Endothelial cell (in vitro differentiated cells): ENCODE measurements at regions not wholly inside any gene's neighbourhood (a gene's known extent, or its start where the extent isn't known, plus 50 kb on each side); places are given as distances from the start of the nearest gene placed in this dataset.

ENCODE experiments used
- DNase-seq: peaks from one replicate; pipeline ENCODE4 v3.0.0; 2021; ENCODE audit warnings: low spot score
- H3K27ac Mint-ChIP-seq: one replicate; pipeline ENCODE4 v1.8.0; 2021; ENCODE audit warnings: mixed read lengths, inconsistent platforms; ENCODE audit not compliant: unreplicated experiment
- H3K27me3 Mint-ChIP-seq: one replicate; pipeline ENCODE4 v1.8.0; 2021; ENCODE audit warnings: mild to moderate bottlenecking, moderate library complexity, mixed read lengths, inconsistent platforms; ENCODE audit not compliant: unreplicated experiment
- H3K36me3 Mint-ChIP-seq: one replicate; pipeline ENCODE4 v1.8.0; 2021; ENCODE audit warnings: mild to moderate bottlenecking, low read depth, mixed read lengths, inconsistent platforms; ENCODE audit not compliant: unreplicated experiment
- H3K4me1 Mint-ChIP-seq: one replicate; pipeline ENCODE4 v1.8.0; 2021; ENCODE audit warnings: mild to moderate bottlenecking, mixed read lengths, inconsistent platforms; ENCODE audit not compliant: unreplicated experiment
- H3K4me3 Mint-ChIP-seq: one replicate; pipeline ENCODE4 v1.8.0; 2021; ENCODE audit warnings: mild to moderate bottlenecking, mixed read lengths, inconsistent platforms; ENCODE audit not compliant: unreplicated experiment
- H3K9me3 Mint-ChIP-seq: one replicate; pipeline ENCODE4 v1.8.0; 2021; ENCODE audit warnings: mixed read lengths, inconsistent platforms; ENCODE audit not compliant: unreplicated experiment
- CTCF ChIP-seq: fragments of 200-600 bp; sonication (generic); IDR thresholded peaks from one replicate; pipeline ENCODE4 v1.5.0; 2021; ENCODE audit warnings: antibody characterized with exemption; ENCODE audit not compliant: unreplicated experiment

- Mint-ChIP-seq H3K27me3 (no peaks in the 10 kb centered on the region), H3K4me3 (peak overlapping the region; percentile 35), H3K36me3 (no peaks in the 10 kb centered on the region), H3K9me3 (no peaks in the 10 kb centered on the region), H3K4me1 (peaks cover 2% of the 10 kb centered on the region), H3K27ac (no peak overlapping the region)
- no peak for TF ChIP-seq CTCF
- no peak for DNase-seq
Measured at GRCh38 chr12:84689638-84690037, 223.0 kb downstream of the SLC6A15 start.

GRCh38 chr12:84685379-84685778, 227.2 kb downstream of the SLC6A15 start:
- H3K27ac Mint-ChIP-seq = no peak overlapping the region
- no peak overlapping the region for H3K4me3 Mint-ChIP-seq
- no peaks in the 10 kb centered on the region for H3K9me3 Mint-ChIP-seq
- DNase-seq = no peak
- H3K36me3 Mint-ChIP-seq = no peaks in the 10 kb centered on the region
- no peaks in the 10 kb centered on the region for H3K27me3 Mint-ChIP-seq
- peaks cover 2% of the 10 kb centered on the region for H3K4me1 Mint-ChIP-seq
- TF ChIP-seq CTCF = no peak

GRCh38 chr12:84676787-84677186, 235.8 kb downstream of the SLC6A15 start:
- Mint-ChIP-seq H3K27ac (no peak overlapping the region), H3K4me1 (no peaks in the 10 kb centered on the region), H3K9me3 (no peaks in the 10 kb centered on the region), H3K36me3 (no peaks in the 10 kb centered on the region), H3K27me3 (no peaks in the 10 kb centered on the region), H3K4me3 (no peak overlapping the region)
- TF ChIP-seq CTCF = no peak
- DNase-seq = no peak

GRCh38 chr12:84661786-84662185, 250.8 kb downstream of the SLC6A15 start:
- no peak for DNase-seq
- Mint-ChIP-seq H3K27me3 (no peaks in the 10 kb centered on the region), H3K36me3 (no peaks in the 10 kb centered on the region), H3K4me1 (no peaks in the 10 kb centered on the region), H3K4me3 (no peak overlapping the region), H3K9me3 (no peaks in the 10 kb centered on the region), H3K27ac (no peak overlapping the region)
- no peak for TF ChIP-seq CTCF

GRCh38 chr12:84660139-84660538, 252.5 kb downstream of the SLC6A15 start:
- no peaks in the 10 kb centered on the region for H3K27me3 Mint-ChIP-seq
- no peaks in the 10 kb centered on the region for H3K36me3 Mint-ChIP-seq
- no peak overlapping the region for H3K27ac Mint-ChIP-seq
- DNase-seq = no peak
- H3K4me3 Mint-ChIP-seq = no peak overlapping the region
- H3K9me3 Mint-ChIP-seq = no peaks in the 10 kb centered on the region
- TF ChIP-seq CTCF = no peak
- H3K4me1 Mint-ChIP-seq = no peaks in the 10 kb centered on the region
